ENCODE measurements at regions not wholly inside any gene's neighbourhood (a gene's known extent, or its start where the extent isn't known, plus 50 kb on each side); places are given as distances from the start of the nearest gene placed in this dataset.

DNA sequence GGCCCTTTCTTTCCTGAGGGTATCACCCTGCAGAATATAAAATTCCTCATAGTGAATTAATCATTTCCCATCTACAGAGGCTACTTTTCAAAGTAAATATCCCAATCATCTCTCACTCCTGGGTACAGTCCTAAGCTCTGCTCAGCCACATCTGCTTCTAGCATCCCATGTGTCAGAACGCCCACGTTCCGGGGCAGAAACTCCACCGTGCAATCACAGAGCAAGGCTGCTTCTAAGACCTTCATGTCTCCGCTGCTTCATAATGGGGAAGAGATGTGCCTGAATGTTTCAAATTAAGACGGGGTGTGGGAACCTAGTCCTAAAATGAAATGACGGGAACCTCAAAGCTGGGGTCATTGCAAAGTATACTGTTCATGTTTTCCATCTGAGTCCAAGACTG is 208.8 kb upstream of the GMDS start:
- DNase-seq, result no peak

DNA sequence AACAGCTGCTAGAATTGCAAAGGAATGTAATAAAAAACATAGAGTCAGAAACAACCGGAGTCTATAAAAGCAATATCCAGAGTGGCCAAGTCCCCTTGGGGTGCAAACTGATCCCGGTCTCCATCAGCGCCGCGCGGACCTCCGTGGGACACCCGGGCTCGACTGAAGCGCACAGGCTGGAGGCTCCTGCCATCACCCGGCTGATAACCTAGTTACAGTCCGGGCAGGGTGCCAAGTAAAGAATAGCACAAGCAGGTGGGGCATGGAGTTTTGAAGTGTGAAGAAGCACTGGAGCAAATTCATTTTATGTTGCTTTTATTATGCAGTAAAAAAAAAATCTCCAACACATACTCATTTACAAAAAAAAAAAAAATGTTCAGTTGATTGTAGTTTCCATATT is 205.1 kb upstream of the GMDS start:
- DNase-seq, result no peak

DNA sequence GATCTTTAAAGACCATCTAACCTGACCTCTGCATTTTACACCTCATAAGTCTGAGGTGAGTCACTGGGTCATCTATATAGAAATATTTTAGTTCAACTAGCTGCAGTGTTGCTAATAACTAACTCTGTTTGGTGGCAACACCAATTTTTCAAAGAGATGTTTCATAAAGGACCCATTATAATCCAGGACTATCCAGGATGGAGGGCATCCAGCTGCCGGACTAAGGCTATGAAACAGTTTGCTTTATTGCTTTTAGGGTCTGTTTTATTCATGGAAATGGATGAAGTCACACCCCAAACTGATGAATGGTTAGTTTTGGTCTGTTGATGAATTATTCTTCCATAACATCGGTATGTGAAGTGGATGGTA is 204.2 kb upstream of the GMDS start:
- DNase-seq, result no peak

DNA sequence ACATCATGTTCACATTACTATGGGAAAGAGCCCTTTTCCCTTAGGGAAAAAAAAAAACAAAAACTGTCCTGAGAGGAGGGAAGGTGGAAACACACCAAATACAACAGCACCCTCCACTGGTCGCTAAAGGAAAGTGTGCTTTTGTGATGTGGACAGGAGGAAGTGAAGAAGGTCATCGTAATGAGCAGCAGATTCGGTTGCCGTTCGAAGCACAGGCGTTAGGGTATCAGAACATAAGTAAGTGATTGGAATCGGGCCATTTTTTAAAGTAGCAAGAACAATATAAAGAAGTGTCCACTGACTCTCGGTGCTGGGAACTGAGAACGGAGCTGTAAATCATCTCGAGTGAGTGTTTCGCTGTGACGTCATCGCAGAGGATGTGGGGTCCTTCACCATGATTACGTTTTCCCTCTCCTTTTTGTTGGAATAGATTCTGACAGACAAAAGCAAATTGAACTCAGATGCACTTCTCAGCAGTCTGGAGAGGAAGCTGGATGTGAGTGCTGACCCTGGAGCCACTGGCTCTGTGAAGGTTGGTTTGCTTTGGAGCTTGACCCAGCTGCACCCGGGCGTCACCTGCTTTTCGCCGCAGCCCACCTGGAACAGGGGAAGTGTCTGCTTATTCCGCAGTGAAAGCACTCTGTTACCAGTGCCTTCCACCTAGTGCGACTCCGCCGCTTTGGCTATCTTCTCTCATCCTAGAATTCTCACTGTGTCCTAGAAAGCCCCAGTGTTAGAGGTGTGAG is 203.6 kb upstream of the GMDS start:
- DNase-seq, result peak in 1 of 2 donors; percentile 40

DNA sequence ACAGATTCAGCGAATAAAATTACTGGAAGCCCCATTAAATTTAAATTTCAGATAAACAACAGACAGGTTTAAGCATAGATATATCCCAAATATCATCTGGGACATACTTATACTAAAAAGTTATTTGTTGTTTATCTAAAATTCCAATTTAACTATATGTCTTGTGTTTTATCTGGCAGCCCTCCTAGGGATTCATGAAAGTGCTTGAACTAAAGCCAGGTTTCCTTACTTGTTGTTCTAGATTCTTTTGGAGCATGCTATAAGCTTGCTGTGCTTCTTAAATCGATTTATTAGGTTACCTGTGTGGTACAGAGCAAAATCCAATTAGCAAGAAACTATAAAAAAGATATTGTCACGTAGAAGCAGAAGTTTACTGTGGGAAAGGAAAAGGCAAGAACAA is 202.5 kb upstream of the GMDS start:
- no peak for DNase-seq

DNA sequence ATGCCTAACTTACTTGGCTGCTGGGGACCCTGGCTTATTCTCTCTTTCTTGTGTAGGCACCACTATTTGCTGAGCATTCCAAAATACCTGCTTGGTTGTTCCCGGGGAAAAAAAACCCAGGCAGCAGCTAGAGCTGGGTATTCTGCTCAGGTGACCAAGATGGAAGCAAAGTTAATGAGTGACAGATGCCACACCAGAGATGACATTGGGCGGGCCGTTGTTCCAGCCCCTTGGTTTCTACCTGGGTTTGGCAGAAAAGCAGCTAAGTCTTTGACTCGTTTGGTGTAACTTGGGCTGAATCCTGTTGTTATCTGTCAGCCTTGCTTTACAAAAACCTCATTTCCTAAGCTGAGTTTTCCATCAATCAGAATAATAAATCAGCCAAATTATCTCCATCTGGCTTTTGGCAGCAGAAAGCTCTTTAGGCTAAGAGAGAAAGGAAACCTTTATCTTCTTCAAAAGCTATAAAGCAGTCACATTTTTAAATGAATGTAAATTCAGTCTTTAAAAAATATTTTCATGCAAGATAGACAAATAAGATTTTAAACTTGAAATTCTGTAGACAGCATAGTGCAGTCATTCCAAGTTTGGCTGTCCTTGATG is 202.0 kb upstream of the GMDS start:
- no peak for DNase-seq

DNA sequence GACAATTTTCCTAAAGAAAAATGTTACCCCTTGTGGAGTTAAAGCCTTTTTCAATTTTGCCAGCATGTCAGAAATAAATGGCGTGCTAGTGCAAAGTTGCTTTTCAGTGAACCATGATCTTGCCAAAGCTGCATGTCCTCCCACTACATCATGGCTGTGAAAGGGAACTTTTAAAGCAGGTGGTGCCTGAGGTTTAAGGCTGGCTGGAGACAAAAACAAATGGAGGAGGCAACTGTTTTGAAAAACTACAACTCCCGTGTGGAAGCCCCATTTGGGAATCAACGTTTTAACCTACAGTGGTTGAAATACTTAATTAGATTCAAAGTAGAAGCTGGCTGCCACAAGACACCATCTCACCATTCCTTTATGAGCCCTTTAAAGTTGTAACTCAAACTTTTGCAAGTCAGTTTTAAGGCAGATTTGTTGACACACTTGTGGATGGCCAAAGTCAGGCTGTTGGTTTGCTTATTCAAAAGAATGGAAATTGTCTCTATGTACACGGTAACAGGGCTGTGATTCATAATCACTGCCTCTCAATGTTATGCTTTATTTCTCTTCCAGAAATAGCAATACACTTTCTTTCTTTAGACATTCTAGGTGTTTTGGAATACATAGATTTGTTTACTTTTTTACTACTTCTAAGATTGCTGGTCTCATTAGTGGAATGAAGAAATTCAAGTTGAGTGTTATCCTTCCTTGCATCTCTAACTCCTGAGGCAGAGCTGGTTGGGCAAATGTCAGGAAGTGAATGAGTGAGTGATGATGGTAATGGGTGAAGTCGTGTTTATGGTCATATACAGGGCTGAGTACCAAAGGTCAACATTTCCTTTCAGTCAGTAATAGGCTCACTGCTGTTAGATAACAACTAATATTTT is 196.4 kb upstream of the GMDS start:
- DNase-seq, result no peak

DNA sequence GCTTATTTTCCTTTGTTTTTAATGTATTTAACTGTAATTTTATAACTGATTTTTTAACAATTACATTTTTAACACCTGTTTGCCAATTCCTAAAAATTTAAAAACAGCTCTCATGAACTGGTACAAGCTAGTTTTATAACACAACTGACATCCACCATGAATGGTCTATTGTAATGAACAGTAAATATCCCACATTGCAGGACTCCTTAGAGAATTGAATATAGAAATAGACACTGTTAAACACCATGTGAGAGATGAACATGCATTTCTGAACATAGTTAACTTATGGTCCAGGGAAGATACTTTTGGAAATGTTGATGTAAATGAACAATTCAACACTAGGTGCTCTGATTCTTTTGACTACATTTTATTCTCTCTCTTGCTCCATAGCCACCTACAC is 195.1 kb upstream of the GMDS start:
- DNase-seq, result no peak

DNA sequence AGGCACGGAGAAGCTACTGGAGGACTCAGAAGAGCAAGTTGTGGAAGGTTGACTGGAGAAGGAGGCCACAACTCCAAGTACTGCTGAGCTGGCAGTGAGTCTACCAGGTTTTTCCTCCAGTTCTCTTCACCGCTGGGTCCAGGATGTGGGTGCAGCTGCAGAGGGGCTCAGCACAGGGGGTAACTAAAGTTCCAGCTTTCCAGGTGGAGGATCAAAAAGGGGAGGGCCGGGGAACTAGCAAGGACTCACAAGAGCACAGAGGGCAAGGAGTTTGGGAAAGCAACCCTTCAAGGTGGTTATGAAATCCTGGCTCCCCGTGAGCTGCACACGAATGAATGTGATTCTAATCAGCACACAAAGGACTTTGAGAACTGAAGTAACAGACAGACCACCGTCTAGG is 194.2 kb upstream of the GMDS start:
- DNase-seq, result no peak

DNA sequence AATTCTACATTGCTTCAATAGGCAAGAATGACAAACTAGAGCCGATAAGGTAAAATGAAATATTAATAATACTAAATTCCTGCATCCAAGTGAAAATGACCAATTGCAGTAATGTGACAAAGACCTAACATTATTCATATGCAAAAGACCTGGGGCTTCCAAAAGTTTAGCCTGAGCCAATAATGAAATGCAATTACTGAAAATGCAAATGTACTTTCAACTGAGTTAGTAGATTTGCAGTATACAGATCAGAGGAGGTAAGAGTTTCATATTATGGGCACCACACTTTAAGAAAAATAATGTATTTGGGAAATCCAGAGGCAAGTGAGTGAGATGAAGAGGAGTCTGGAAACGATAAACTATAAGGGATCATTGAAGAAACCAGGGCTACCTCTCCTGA is 193.7 kb upstream of the GMDS start:
- no peak for DNase-seq

DNA sequence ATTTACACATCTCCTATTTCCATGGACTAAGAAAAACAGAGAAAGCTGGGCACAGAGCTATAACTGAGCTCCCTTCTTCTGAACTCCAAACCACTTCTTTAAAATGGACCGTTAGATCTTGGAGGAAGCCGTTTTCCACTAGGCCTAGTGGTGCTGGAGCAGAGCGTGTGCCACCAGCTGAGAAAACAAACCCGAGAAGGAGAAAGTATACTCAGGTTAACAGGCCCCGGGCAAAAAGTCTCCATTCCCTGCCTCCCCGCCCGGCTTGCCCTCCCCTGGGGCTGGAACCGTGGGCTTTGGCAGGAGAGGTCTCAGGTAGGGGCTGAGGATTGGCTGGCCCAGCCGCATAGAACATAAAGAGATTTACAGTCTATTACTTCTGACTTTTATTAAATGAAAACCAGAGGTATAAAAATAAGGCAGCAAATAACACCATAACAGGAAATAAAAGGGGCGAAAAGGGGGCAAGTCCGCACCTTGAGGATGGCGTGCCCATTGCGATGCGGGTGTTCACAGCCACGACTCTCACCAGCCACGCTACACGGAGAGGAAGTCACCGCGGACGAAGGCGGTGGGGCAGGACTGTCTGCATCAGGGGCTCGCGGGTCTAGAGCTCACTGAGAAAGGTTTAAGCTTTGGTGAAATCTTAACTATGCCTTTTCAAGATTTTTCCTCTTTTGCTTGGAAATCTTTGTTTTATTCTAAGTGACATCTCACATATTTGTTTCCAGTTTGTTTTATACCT is 191.2 kb upstream of the GMDS start:
- DNase-seq, result no peak

DNA sequence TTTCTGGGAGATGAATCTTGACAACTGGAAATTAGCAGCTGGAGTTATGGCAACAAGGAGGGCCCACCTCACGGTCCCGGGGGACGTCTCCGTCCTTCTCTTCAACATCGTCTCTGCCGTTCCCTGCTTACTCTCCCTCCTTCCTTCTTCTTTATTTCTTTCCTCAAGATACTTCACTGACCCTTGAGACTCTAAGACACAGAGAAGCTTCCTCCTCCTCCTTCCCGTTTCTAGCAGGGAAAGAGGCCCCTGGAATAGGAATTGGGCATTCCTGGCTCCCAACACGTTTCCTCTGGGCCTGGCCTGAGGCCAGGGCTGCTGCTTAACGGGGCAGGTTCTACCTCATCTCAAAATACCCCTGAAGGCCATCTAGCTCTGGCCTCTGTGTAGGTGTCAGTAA is 189.9 kb upstream of the GMDS start:
- no peak for DNase-seq

DNA sequence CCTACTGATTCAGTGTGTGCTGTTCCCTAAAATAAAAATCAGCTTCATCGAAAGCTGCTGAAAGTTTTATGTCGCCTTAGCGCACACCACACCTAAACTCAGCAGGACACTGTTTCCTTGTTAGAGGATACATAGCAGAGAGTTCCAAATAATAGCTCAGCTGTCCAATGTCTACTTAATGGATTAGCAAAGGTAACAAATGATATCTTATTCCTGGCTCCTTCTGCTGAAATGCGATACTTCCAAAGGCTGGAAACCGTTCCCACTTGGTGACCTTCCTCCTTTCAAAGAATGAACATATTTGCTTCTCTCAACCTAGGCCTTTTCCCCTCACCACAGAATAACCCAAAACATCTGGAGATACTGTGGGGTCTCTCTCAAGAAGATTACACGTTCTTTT is 189.5 kb upstream of the GMDS start:
- DNase-seq, result no peak

DNA sequence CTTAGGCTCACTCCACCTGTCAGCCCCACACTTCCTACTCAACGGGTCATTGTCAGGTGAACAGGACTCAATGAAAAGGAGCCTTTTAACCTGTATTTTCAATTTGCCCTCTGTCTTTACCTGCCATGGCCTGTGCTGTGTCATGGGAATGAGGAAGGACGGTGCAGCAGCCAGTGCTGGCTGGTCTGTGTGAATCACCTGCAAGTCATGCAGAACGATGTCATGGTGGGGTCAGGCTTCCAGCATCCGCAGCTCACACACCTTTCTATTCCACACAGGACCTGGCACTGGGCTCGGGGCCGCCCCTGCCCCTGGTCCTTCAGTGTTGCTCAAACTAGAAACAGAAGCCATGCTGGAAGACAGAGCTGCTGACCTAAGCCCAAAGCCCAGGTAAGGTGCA is 188.7 kb upstream of the GMDS start:
- no peak for DNase-seq

DNA sequence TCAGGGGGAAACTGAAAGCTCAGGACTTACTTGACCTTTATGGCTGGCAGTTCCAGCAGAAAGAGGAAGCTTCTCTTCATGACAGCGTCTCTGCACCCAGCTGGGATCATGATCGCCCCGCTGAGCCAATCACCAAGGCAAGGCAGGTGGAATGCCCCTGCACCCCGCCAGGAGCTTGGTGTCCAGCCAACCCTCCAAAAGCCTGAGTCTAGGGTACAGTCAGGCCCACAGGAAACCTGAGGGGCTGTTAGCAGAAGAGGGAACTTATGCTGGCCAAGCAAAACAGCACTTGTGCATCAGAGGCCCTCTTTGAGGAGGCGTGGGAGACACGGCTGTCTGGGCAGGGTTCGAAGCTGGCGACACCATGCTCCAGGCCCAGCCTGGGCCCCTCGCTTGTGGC is 188.3 kb upstream of the GMDS start:
- DNase-seq, result no peak

DNA sequence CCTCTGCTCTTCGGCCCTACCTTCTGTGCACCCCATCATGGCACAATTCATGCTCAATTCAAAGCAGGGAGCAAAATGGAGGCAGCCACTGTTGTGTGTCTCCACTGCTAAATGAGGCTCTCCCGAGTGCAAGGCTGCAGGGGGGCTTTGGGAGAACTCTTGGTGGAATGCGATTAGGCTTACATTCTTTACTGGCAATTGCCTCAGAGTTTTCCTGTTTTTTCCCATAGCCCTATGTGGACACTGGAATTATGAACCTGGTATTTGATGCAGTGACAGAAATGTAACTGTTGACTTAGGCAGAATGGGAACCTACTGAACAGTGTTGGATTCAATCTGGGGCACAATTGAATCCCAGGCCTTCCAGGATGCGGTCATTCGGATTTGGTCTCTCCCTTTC is 187.9 kb upstream of the GMDS start:
- no peak for DNase-seq

DNA sequence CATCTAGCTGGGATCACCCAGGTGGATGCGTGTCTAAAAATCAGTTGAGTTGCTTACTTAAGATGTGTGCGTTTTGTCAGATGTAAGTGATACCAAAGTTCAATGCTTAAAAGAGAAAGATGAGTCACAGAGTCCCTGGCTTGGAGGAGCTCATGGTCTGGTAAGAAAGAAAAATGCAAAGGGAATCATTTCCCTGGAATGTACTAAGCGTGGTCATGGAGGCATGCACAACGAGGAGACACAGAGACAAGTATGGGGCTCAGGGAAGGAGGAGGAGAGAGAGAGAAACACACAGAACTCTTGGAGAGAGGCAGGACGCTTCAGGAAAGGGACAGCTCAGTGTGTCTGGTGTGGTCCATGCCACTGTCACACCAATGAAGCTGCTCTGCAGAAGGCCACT is 186.9 kb upstream of the GMDS start:
- DNase-seq, result no peak

DNA sequence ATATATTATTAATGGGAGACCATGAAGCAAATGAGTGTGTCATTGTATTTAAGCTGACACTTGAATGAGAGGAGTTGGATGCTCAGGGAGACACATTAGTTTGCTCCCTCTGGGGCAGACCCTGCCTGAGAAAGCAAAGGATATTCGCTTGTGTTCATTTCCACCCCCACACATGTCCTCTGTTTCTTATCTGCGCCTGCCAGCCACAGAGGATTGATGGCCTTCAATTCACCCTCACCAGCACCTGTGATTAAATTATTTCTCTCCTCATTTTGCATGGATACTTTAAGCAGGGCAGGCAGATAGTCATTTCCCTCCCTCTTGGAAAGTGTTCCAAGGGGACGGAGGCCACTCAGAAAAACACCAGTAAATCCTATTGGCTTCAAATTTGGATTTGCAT is 185.2 kb upstream of the GMDS start:
- DNase-seq, result no peak

DNA sequence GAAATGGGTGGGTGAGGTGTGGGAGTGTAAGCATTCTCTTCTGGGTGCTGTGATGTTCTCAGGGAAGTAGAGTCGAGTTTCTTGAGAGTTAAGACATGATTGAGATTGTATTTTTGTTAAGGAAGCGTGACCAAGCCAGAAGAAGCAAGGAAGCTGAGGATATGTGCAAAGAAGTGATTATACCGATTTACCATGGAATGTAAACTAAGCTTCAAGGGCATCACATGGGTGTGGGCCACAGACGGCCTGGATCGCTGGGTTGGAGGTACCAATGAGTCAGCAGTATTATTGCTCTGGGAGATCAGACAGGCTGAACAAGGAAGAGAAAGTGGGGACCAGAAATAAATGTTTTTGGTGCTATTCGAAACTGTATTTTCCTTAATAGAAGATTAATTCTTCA is 184.1 kb upstream of the GMDS start:
- no peak for DNase-seq

DNA sequence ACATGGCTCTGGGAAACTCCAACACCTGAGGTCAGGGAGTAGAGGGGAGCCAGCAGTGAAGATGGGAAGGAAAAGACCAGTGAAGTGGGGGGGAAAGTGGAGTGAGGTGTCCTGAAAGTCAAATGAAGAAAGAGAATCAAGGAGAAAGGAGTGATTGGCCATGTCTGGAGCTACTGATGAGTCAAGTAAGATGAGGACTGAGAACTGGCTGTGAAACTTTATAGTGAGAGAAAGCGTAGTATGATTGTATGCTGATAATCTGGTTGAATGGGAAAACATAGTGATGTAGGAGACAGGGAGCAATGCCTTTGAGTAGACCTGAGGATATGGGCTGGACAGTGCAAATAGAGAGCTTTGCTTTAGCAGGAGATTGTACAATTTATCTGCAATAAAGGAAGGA is 183.6 kb upstream of the GMDS start:
- no peak for DNase-seq

DNA sequence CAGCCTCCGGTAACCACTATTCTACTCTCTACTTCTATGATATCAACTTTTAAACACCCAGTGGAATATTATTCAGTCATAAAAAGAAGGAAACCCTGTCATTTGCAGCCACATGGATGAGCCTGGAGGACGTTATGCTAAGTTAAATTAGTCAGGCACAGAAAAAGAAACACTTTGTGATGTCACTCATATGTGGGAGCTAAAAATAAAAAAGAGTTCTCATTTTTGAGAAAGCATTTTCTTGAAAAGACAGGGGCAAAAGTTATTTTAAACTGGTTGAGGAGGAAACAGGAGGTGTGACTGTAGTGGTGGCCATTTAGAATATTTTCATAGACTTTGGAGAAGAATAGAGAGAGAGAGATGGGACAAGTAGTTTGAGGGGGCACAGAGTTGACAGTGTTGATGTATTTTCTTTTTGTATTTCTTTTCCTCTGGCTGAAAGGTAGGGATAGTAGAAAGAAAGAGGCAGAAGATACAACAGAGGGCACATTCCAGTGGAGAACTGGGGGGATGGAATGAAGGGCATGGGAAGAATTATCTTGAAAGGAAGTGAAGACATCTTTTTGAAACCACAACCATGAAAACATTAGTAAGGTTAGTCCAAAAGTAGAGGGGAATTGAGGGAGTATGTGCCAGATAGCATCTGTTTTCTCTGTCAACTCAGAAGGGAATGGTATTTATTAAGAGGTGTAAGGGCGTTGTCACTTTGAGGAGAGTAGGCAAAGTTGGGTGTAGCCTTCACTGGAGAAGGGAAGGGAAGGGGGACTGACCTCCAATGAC is 181.3 kb upstream of the GMDS start:
- no peak for DNase-seq

DNA sequence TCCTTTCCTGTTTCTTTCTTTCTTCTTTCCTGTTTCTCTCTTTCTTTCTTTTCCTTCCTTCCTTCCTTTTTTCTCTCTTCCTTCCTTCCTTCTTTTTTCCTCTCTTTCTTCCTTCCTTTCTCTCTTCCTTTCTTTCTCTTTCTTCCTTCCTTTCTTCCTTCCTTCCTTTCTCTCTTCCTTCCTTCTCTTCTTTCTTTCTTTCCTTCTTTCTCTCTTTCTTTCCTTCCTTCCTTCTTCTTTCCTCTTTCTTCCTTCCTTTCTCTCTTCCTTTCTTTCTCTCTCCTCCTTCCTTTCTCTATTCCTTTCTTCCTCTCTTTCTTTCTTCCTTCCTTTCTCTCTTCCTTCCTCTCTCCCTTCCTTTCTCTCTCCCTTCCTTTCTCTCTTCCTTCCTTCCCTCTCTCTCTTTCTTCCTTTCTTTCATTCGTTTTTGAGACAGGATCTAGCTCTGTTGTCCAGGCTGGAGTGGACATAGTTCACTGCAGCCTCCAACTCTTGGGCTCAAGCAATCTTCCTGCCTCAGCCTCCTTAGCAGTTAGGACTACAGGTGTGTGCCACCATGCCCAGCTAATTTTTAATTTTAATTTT is 170.8 kb upstream of the GMDS start:
- DNase-seq, result no peak

All from bone marrow (tissue), 2 donors.